ENCODE measurements at regions not wholly inside any gene's neighbourhood (a gene's known extent, or its start where the extent isn't known, plus 50 kb on each side); places are given as distances from the start of the nearest gene placed in this dataset.
"Not testable (repeated sequence)": the region's sequence is repeated elsewhere in the genome, so short reads cannot be mapped to it uniquely, and the experiment has no call there.

DNA sequence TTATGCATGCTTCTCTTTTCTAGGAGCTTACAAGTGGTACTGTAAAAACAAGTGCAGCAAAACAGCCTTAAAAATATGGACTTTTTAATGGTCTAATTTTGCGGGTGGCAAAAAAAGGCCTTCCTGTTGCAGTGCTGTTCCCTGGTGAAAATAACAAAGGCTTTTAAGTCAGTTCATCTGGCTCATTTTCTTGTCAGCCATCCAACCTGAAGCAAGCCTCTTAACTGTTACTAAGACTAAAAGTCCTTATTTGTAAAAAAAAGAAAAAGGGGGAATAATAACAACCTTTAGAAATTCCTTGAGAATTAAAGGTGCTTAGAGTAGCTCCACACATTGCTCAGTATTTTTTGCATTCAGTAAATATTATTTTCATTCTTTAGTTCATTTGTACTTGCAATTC is 200.5 kb upstream of the CHORDC1 start:
- no peaks in the 10 kb centered on the region for H3K9me3 Mint-ChIP-seq
- no peaks in the 10 kb centered on the region for H3K36me3 Mint-ChIP-seq (ENCODE audit: low read depth)
- H3K27ac Mint-ChIP-seq: no peak overlapping the region
- H3K4me3 Mint-ChIP-seq: no peak overlapping the region
- H3K27me3 Mint-ChIP-seq (ENCODE audit: low read depth): no peaks in the 10 kb centered on the region
- no peaks in the 10 kb centered on the region for H3K4me1 Mint-ChIP-seq (ENCODE audit: low read depth)

DNA sequence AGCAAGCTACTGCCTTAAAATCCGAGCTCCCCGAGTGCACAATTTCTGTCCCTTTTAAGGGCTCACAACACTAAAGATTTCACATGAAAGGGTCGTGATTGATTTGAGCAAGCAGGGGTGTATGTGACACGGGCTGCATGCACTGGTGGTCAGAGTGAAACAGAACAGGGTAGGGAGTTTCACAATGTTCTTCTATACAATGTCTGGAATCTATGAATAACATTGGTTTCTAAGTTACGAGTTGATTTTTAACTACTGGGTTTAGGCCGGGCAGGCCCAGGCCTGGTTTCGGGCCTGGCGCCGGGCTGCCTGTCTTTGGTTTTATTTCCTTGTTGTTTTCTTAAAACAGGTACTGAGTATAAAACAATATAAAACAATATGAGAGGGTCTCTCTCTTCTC is 199.9 kb upstream of the CHORDC1 start:
- H3K4me3 Mint-ChIP-seq; H3K9me3 Mint-ChIP-seq; H3K36me3 Mint-ChIP-seq (ENCODE audit: low read depth): not testable (repeated sequence)

GRCh38 chr11:90414221-90414620 is 191.4 kb upstream of the CHORDC1 start:
- no peak overlapping the region for H3K4me3 Mint-ChIP-seq
- no peaks in the 10 kb centered on the region for H3K4me1 Mint-ChIP-seq (ENCODE audit: low read depth)
- H3K36me3 Mint-ChIP-seq (ENCODE audit: low read depth): no peaks in the 10 kb centered on the region
- no peaks in the 10 kb centered on the region for H3K9me3 Mint-ChIP-seq
- no peak overlapping the region for H3K27ac Mint-ChIP-seq
- no peaks in the 10 kb centered on the region for H3K27me3 Mint-ChIP-seq (ENCODE audit: low read depth)

More for the DNA sequence above, 199.9 kb upstream of the CHORDC1 start:
- not testable (repeated sequence) for H3K27ac Mint-ChIP-seq; H3K27me3 Mint-ChIP-seq (ENCODE audit: low read depth); H3K4me1 Mint-ChIP-seq (ENCODE audit: low read depth)

GRCh38 chr11:90407350-90407749 is 184.5 kb upstream of the CHORDC1 start:
- no peaks in the 10 kb centered on the region for H3K27me3 Mint-ChIP-seq (ENCODE audit: low read depth)
- no peak overlapping the region for H3K4me3 Mint-ChIP-seq
- H3K9me3 Mint-ChIP-seq: no peaks in the 10 kb centered on the region
- no peaks in the 10 kb centered on the region for H3K4me1 Mint-ChIP-seq (ENCODE audit: low read depth)
- no peaks in the 10 kb centered on the region for H3K36me3 Mint-ChIP-seq (ENCODE audit: low read depth)
- H3K27ac Mint-ChIP-seq: no peak overlapping the region

DNA sequence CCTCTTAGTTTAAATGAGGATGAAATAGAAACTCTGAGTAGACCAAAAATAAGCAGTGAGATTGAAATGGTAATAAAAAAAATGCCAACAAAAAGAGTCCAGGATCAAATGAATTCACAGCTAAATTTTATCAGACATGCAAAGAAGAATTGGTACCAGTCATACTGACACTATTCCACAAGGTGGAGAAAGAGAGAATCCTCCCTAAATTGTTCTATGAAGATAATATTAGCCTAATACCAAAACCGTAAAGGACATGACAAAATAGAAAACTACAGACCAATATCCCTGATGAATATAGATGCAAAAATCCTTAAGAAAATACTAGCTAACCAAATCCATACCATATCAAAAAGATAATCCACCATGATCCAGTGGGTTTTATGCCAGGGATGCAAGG is 169.8 kb upstream of the CHORDC1 start:
- no peaks in the 10 kb centered on the region for H3K9me3 Mint-ChIP-seq
- no peak overlapping the region for H3K27ac Mint-ChIP-seq
- H3K36me3 Mint-ChIP-seq (ENCODE audit: low read depth): no peaks in the 10 kb centered on the region
- H3K4me3 Mint-ChIP-seq: no peak overlapping the region
- no peaks in the 10 kb centered on the region for H3K4me1 Mint-ChIP-seq (ENCODE audit: low read depth)
- H3K27me3 Mint-ChIP-seq (ENCODE audit: low read depth): no peaks in the 10 kb centered on the region

- Mint-ChIP-seq H3K27me3 (ENCODE audit: low read depth) (no peaks in the 10 kb centered on the region), H3K4me1 (ENCODE audit: low read depth) (no peaks in the 10 kb centered on the region), H3K27ac (no peak overlapping the region), H3K36me3 (ENCODE audit: low read depth) (no peaks in the 10 kb centered on the region), H3K9me3 (no peaks in the 10 kb centered on the region), H3K4me3 (no peak overlapping the region)
Measured at GRCh38 chr11:90391756-90392155, 168.9 kb upstream of the CHORDC1 start.

GRCh38 chr11:90380206-90380605 is 157.4 kb upstream of the CHORDC1 start:
- H3K9me3 Mint-ChIP-seq: no peaks in the 10 kb centered on the region
- no peaks in the 10 kb centered on the region for H3K4me1 Mint-ChIP-seq (ENCODE audit: low read depth)

GRCh38 chr11:90373971-90374370 is 151.1 kb upstream of the CHORDC1 start:
- Mint-ChIP-seq H3K36me3 (ENCODE audit: low read depth) (no peaks in the 10 kb centered on the region), H3K4me3 (no peak overlapping the region), H3K4me1 (ENCODE audit: low read depth) (no peaks in the 10 kb centered on the region), H3K27me3 (ENCODE audit: low read depth) (no peaks in the 10 kb centered on the region), H3K9me3 (no peaks in the 10 kb centered on the region), H3K27ac (no peak overlapping the region)

More at GRCh38 chr11:90380206-90380605, 157.4 kb upstream of the CHORDC1 start:
- no peaks in the 10 kb centered on the region for H3K27me3 Mint-ChIP-seq (ENCODE audit: low read depth)
- no peaks in the 10 kb centered on the region for H3K36me3 Mint-ChIP-seq (ENCODE audit: low read depth)
- H3K27ac Mint-ChIP-seq: no peak overlapping the region
- no peak overlapping the region for H3K4me3 Mint-ChIP-seq

GRCh38 chr11:90364527-90364926 is 141.7 kb upstream of the CHORDC1 start:
- no peaks in the 10 kb centered on the region for H3K36me3 Mint-ChIP-seq (ENCODE audit: low read depth)
- H3K27me3 Mint-ChIP-seq (ENCODE audit: low read depth): no peaks in the 10 kb centered on the region
- H3K4me1 Mint-ChIP-seq (ENCODE audit: low read depth): no peaks in the 10 kb centered on the region
- H3K4me3 Mint-ChIP-seq: no peak overlapping the region
- H3K27ac Mint-ChIP-seq: no peak overlapping the region
- H3K9me3 Mint-ChIP-seq: no peaks in the 10 kb centered on the region

GRCh38 chr11:90363739-90364138 is 140.9 kb upstream of the CHORDC1 start:
- Mint-ChIP-seq H3K27ac (no peak overlapping the region), H3K4me3 (no peak overlapping the region), H3K9me3 (no peaks in the 10 kb centered on the region), H3K36me3 (ENCODE audit: low read depth) (no peaks in the 10 kb centered on the region), H3K4me1 (ENCODE audit: low read depth) (no peaks in the 10 kb centered on the region), H3K27me3 (ENCODE audit: low read depth) (no peaks in the 10 kb centered on the region)

DNA sequence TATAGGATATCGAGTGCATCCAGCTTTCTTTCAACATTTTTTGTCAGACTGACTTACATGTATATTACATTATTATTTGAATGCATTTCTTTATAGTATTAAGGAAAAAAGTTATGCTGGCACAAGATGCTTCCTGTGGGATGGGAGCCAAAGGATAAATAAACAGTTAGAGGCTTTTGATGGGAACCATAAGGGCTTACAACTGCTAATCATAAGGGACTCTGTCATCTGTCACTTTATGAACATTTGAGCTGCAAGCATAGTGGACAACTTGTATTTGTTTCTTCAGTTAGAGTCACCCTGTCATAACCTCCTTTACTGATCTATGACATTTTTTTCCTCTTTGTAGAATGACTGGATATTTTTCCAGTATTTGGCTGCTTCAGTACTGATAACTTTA is 132.4 kb upstream of the CHORDC1 start:
- H3K4me1 Mint-ChIP-seq (ENCODE audit: low read depth): no peaks in the 10 kb centered on the region
- no peaks in the 10 kb centered on the region for H3K27me3 Mint-ChIP-seq (ENCODE audit: low read depth)
- H3K4me3 Mint-ChIP-seq: no peak overlapping the region
- H3K36me3 Mint-ChIP-seq (ENCODE audit: low read depth): no peaks in the 10 kb centered on the region
- no peaks in the 10 kb centered on the region for H3K9me3 Mint-ChIP-seq
- no peak overlapping the region for H3K27ac Mint-ChIP-seq

DNA sequence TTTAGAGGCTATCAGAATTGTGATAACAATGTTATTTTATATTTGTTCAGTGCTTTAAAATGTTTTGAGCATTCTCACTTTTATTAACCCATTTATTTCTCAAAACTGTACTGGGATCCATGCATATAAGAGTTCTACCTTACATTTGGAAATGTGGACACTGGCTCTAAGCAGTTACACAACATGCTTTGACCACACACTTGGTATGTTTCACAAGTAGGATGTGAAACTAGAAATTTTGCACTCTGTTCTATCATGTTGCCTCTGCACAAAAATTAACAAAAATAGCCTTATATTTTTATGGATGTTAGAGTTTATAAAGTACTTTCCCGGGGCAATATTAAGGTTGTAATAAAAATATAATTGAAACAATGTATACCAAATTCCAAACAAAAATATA is 126.9 kb upstream of the CHORDC1 start:
- Mint-ChIP-seq H3K27ac (no peak overlapping the region), H3K9me3 (no peaks in the 10 kb centered on the region), H3K27me3 (ENCODE audit: low read depth) (no peaks in the 10 kb centered on the region), H3K4me1 (ENCODE audit: low read depth) (no peaks in the 10 kb centered on the region), H3K4me3 (no peak overlapping the region), H3K36me3 (ENCODE audit: low read depth) (no peaks in the 10 kb centered on the region)

DNA sequence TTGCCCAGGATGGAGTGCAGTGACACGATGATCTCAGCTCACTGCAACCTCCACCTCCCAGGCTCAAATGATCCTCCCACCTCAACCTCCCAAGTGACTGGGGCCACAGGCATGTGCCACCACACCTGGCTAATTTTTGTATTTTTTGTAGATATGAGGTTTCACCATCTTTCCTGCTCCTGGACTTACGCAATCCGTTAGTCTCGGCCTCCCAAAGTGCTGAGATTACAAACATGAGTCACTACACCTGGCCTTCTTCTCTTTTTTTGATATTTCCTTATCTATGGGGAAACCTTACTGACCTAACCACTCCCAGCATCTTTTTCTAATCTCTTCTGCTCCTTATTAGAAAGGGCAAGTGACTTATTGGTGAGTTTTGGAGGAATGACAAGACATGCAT is 121.7 kb upstream of the CHORDC1 start:
- no peaks in the 10 kb centered on the region for H3K27me3 Mint-ChIP-seq (ENCODE audit: low read depth)
- H3K4me1 Mint-ChIP-seq (ENCODE audit: low read depth): no peaks in the 10 kb centered on the region
- no peak overlapping the region for H3K4me3 Mint-ChIP-seq
- no peaks in the 10 kb centered on the region for H3K9me3 Mint-ChIP-seq
- no peaks in the 10 kb centered on the region for H3K36me3 Mint-ChIP-seq (ENCODE audit: low read depth)
- H3K27ac Mint-ChIP-seq: no peak overlapping the region

DNA sequence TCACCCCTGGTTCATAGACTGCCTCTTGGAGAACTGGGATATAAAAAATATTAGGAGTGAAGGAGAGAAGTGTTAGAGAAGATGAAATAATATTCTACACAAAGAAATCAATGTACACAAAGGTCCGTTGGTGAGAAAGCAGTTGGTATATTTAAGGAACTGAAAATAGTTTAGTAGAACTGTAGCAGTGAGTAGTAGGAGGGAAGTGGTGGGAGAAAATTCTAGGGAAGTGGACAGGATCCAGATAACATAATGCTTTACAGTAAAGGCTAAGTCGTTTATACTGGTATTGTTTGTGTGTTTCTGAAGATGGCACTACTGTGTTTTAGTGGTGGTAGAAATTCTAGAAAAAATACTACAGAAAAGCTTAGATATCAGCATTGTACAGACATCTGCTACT is 120.8 kb upstream of the CHORDC1 start:
- Mint-ChIP-seq H3K4me3 (no peak overlapping the region), H3K27me3 (ENCODE audit: low read depth) (no peaks in the 10 kb centered on the region), H3K9me3 (no peaks in the 10 kb centered on the region), H3K4me1 (ENCODE audit: low read depth) (no peaks in the 10 kb centered on the region), H3K36me3 (ENCODE audit: low read depth) (no peaks in the 10 kb centered on the region), H3K27ac (no peak overlapping the region)

DNA sequence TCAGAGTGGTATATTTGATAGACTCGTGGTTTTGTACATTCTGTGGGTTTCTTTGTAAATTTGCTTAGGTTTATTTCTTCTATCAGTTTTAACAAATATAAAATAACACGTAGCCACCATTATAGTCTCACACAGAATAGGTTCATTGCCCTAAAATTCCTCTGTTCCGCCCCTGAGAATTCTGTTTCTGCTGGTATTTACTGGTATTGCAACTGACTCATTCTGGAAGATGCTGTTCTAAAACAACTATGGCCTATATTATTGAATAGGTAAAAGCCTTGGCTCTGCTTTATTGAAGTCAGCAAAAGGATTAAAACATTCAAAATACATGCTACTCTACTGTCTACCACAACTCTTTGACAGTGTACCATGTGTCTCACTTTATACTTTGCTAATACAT is 119.1 kb upstream of the CHORDC1 start:
- no peaks in the 10 kb centered on the region for H3K4me1 Mint-ChIP-seq (ENCODE audit: low read depth)
- no peak overlapping the region for H3K27ac Mint-ChIP-seq
- H3K36me3 Mint-ChIP-seq (ENCODE audit: low read depth): no peaks in the 10 kb centered on the region

DNA sequence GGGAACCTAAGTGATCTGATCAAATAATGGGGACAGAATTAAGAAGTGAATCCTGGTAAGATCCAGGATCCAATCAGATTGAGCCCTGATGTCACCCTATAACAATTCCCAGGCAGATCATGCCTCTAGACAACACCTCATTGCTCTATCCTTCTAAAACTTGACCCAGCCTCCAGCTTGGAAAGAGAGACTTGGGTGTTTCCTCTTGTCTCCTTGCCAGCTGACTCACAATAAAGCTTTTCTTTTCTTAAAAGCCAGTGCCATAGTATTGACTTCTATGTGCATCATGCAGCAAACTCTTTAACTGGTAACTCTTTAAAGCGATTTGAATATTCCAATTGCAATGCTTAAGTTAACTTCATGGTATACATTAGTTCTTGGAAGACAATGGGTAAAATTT is 109.6 kb upstream of the CHORDC1 start:
- no peaks in the 10 kb centered on the region for H3K27me3 Mint-ChIP-seq (ENCODE audit: low read depth)

More for the DNA sequence above, 119.1 kb upstream of the CHORDC1 start:
- Mint-ChIP-seq H3K9me3 (no peaks in the 10 kb centered on the region), H3K4me3 (no peak overlapping the region), H3K27me3 (ENCODE audit: low read depth) (no peaks in the 10 kb centered on the region)

More for the DNA sequence above, 109.6 kb upstream of the CHORDC1 start:
- no peaks in the 10 kb centered on the region for H3K4me1 Mint-ChIP-seq (ENCODE audit: low read depth)
- H3K36me3 Mint-ChIP-seq (ENCODE audit: low read depth): no peaks in the 10 kb centered on the region
- no peaks in the 10 kb centered on the region for H3K9me3 Mint-ChIP-seq
- no peak overlapping the region for H3K4me3 Mint-ChIP-seq
- H3K27ac Mint-ChIP-seq: no peak overlapping the region

Measured in T-helper 1 cell treated with Interleukin-12 subunit alpha and Interleukin-12 subunit beta and Interleukin-4 antibody, amounts not matched to agents 30 μg/mL and 1 μg/mL, for 36 hours (primary cell).